ENCODE measurements at regions not wholly inside any gene's neighbourhood (a gene's known extent, or its start where the extent isn't known, plus 50 kb on each side); places are given as distances from the start of the nearest gene placed in this dataset.

GRCh38 chr18:30254331-30254730, 788.2 kb downstream of the DSC3 start:
- TF ChIP-seq REST (IDR thresholded peaks at IDR 0.05; ENCODE audit: insufficient read depth in 1 of 2, low read depth in 2 of 2, low read length in 1 of 2) (no peak), POLR2AphosphoS5 (IDR thresholded peaks at IDR 0.05; ENCODE audit: low read depth, low read length) (no peak), TCF7L2 (IDR thresholded peaks at IDR 0.05; ENCODE audit: low read depth, low read length) (no peak)
- TF ChIP-seq, protein P1, sequence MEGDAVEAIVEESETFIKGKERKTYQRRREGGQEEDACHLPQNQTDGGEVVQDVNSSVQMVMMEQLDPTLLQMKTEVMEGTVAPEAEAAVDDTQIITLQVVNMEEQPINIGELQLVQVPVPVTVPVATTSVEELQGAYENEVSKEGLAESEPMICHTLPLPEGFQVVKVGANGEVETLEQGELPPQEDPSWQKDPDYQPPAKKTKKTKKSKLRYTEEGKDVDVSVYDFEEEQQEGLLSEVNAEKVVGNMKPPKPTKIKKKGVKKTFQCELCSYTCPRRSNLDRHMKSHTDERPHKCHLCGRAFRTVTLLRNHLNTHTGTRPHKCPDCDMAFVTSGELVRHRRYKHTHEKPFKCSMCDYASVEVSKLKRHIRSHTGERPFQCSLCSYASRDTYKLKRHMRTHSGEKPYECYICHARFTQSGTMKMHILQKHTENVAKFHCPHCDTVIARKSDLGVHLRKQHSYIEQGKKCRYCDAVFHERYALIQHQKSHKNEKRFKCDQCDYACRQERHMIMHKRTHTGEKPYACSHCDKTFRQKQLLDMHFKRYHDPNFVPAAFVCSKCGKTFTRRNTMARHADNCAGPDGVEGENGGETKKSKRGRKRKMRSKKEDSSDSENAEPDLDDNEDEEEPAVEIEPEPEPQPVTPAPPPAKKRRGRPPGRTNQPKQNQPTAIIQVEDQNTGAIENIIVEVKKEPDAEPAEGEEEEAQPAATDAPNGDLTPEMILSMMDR (IDR thresholded peaks at IDR 0.05): no peak

Measured in Panc1 (cell line).